SJSA1 (cell line): ENCODE measurements at regions not wholly inside any gene's neighbourhood (a gene's known extent, or its start where the extent isn't known, plus 50 kb on each side); places are given as distances from the start of the nearest gene placed in this dataset.

ENCODE experiments used
- DNase-seq, 2 experiments: peaks; one replicate each; pipeline ENCODE4 v3.0.0-alpha.2; 2015 to 2020; ENCODE audit warnings: low spot score in 2 of 2, low read depth in 1 of 2
- H3K27ac ChIP-seq: fragments of 250-450 bp; sonication (Bioruptor Pico); 2 replicates; pipeline ENCODE4 v1.5.1; 2020; ENCODE audit warnings: mild to moderate bottlenecking, moderate library complexity
- H3K27me3 ChIP-seq: fragments of 250-450 bp; sonication (Bioruptor Pico); replicated peaks from 2 replicates; pipeline ENCODE4 v1.5.1; 2020; ENCODE audit warnings: mild to moderate bottlenecking, moderate library complexity
- H3K36me3 ChIP-seq: fragments of 250-450 bp; sonication (Bioruptor Pico); 2 replicates; pipeline ENCODE4 v1.5.1; 2020; ENCODE audit warnings: mild to moderate bottlenecking
- H3K4me1 ChIP-seq: fragments of 250-450 bp; sonication (Bioruptor Pico); replicated peaks from 2 replicates; pipeline ENCODE4 v1.6.1; 2021; ENCODE audit warnings: mild to moderate bottlenecking
- H3K4me3 ChIP-seq: fragments of 250-450 bp; sonication (Bioruptor Pico); 2 replicates; pipeline ENCODE4 v1.5.1; 2020; ENCODE audit warnings: mild to moderate bottlenecking
- H3K9me3 ChIP-seq: fragments of 250-450 bp; sonication (Bioruptor Pico); replicated peaks from 2 replicates; pipeline ENCODE4 v1.5.1; 2020; ENCODE audit warnings: mild to moderate bottlenecking

- H3K27ac ChIP-seq = no peak overlapping the region
- H3K4me3 ChIP-seq = no peak overlapping the region
- no peak for DNase-seq
- H3K4me1 ChIP-seq = no peaks in the 10 kb centered on the region
- H3K27me3 ChIP-seq = peaks cover 6% of the 10 kb centered on the region; the same call in 1 of the 2 replicates
- H3K9me3 ChIP-seq = no peaks in the 10 kb centered on the region
- H3K36me3 ChIP-seq = no peaks in the 10 kb centered on the region
These were observed 127.7 kb upstream of the SFSWAP start for GRCh38 chr12:131583090-131583712.

GRCh38 chr12:131586269-131586668 lies 124.6 kb upstream of the SFSWAP start:
- Histone ChIP-seq H3K27ac (no peak overlapping the region), H3K9me3 (no peaks in the 10 kb centered on the region), H3K36me3 (no peaks in the 10 kb centered on the region), H3K4me1 (no peaks in the 10 kb centered on the region), H3K4me3 (no peak overlapping the region), H3K27me3 (peaks cover 5% of the 10 kb centered on the region; the same call in 1 of the 2 replicates)
- no peak for DNase-seq

GRCh38 chr12:131586761-131587160 lies 124.1 kb upstream of the SFSWAP start:
- no peaks in the 10 kb centered on the region for H3K36me3 ChIP-seq
- no peak for DNase-seq
- H3K4me3 ChIP-seq = no peak overlapping the region
- H3K27ac ChIP-seq = no peak overlapping the region
- no peaks in the 10 kb centered on the region for H3K9me3 ChIP-seq
- peaks cover 5% of the 10 kb centered on the region; the same call in 1 of the 2 replicates for H3K27me3 ChIP-seq
- H3K4me1 ChIP-seq = no peaks in the 10 kb centered on the region

GRCh38 chr12:131587565-131587964 lies 123.3 kb upstream of the SFSWAP start:
- H3K9me3 ChIP-seq = no peaks in the 10 kb centered on the region
- no peaks in the 10 kb centered on the region for H3K4me1 ChIP-seq
- peaks cover 5% of the 10 kb centered on the region; the same call in 1 of the 2 replicates for H3K27me3 ChIP-seq
- DNase-seq = no peak
- H3K27ac ChIP-seq = no peak overlapping the region
- H3K4me3 ChIP-seq = no peak overlapping the region
- no peaks in the 10 kb centered on the region for H3K36me3 ChIP-seq

- Histone ChIP-seq H3K4me3 (no peak overlapping the region), H3K27me3 (no peaks in the 10 kb centered on the region), H3K27ac (no peak overlapping the region), H3K4me1 (no peaks in the 10 kb centered on the region), H3K9me3 (no peaks in the 10 kb centered on the region), H3K36me3 (no peaks in the 10 kb centered on the region)
- no peak for DNase-seq
These were observed 121.5 kb upstream of the SFSWAP start for GRCh38 chr12:131589221-131589897.

- no peak for DNase-seq
- no peaks in the 10 kb centered on the region for H3K36me3 ChIP-seq
- H3K4me1 ChIP-seq = no peaks in the 10 kb centered on the region
- no peak overlapping the region for H3K27ac ChIP-seq
- no peak overlapping the region for H3K4me3 ChIP-seq
- H3K27me3 ChIP-seq = no peaks in the 10 kb centered on the region
- H3K9me3 ChIP-seq = no peaks in the 10 kb centered on the region
These were observed 120.9 kb upstream of the SFSWAP start for GRCh38 chr12:131589966-131590365.

- H3K4me3 ChIP-seq = no peak overlapping the region
- no peaks in the 10 kb centered on the region for H3K4me1 ChIP-seq
- DNase-seq = no peak
- H3K9me3 ChIP-seq = no peaks in the 10 kb centered on the region
- no peak overlapping the region for H3K27ac ChIP-seq
- no peaks in the 10 kb centered on the region for H3K36me3 ChIP-seq
- H3K27me3 ChIP-seq = no peaks in the 10 kb centered on the region
These were observed 119.8 kb upstream of the SFSWAP start for GRCh38 chr12:131591136-131591535.

- Histone ChIP-seq H3K4me3 (no peak overlapping the region), H3K27ac (no peak overlapping the region), H3K36me3 (no peaks in the 10 kb centered on the region), H3K4me1 (no peaks in the 10 kb centered on the region), H3K9me3 (no peaks in the 10 kb centered on the region), H3K27me3 (no peaks in the 10 kb centered on the region)
- no peak for DNase-seq
These were observed 118.9 kb upstream of the SFSWAP start for GRCh38 chr12:131591714-131592709.

- no peak overlapping the region for H3K27ac ChIP-seq
- DNase-seq = no peak
- no peaks in the 10 kb centered on the region for H3K27me3 ChIP-seq
- H3K4me1 ChIP-seq = no peaks in the 10 kb centered on the region
- H3K4me3 ChIP-seq = no peak overlapping the region
- no peaks in the 10 kb centered on the region for H3K9me3 ChIP-seq
- no peaks in the 10 kb centered on the region for H3K36me3 ChIP-seq
These were observed 117.9 kb upstream of the SFSWAP start for GRCh38 chr12:131592972-131593371.

- H3K9me3 ChIP-seq = no peaks in the 10 kb centered on the region
- no peak overlapping the region for H3K4me3 ChIP-seq
- no peaks in the 10 kb centered on the region for H3K27me3 ChIP-seq
- no peak overlapping the region for H3K27ac ChIP-seq
- no peaks in the 10 kb centered on the region for H3K36me3 ChIP-seq
- no peaks in the 10 kb centered on the region for H3K4me1 ChIP-seq
- no peak for DNase-seq
These were observed 117.5 kb upstream of the SFSWAP start for GRCh38 chr12:131593406-131593805.

GRCh38 chr12:131596115-131596514 lies 114.8 kb upstream of the SFSWAP start:
- DNase-seq = no peak
- H3K27me3 ChIP-seq = no peaks in the 10 kb centered on the region; the same call in 1 of the 2 replicates
- no peaks in the 10 kb centered on the region for H3K9me3 ChIP-seq
- H3K4me1 ChIP-seq = no peaks in the 10 kb centered on the region
- H3K36me3 ChIP-seq = no peaks in the 10 kb centered on the region
- H3K27ac ChIP-seq = no peak overlapping the region
- no peak overlapping the region for H3K4me3 ChIP-seq

- Histone ChIP-seq H3K4me3 (no peak overlapping the region), H3K9me3 (no peaks in the 10 kb centered on the region), H3K27me3 (peaks cover 1% of the 10 kb centered on the region; the same call in 1 of the 2 replicates), H3K36me3 (no peaks in the 10 kb centered on the region), H3K4me1 (no peaks in the 10 kb centered on the region), H3K27ac (no peak overlapping the region)
- no peak for DNase-seq
These were observed 113.6 kb upstream of the SFSWAP start for GRCh38 chr12:131597333-131597732.

GRCh38 chr12:131598717-131599116 lies 112.2 kb upstream of the SFSWAP start:
- Histone ChIP-seq H3K9me3 (no peaks in the 10 kb centered on the region), H3K4me3 (no peak overlapping the region)

More at GRCh38 chr12:131598717-131599116, 112.2 kb upstream of the SFSWAP start:
- H3K27ac ChIP-seq = no peak overlapping the region
- peaks cover 9% of the 10 kb centered on the region for H3K27me3 ChIP-seq
- H3K36me3 ChIP-seq = no peaks in the 10 kb centered on the region
- no peaks in the 10 kb centered on the region for H3K4me1 ChIP-seq
- no peak for DNase-seq
